Stimulated activated CD4-positive, alpha-beta T cell treated with anti-CD3 and anti-CD28 coated beads, Interleukin-2, amount 100 ng/mL, for 24 hours (primary cell): ENCODE measurements at regions not wholly inside any gene's neighbourhood (a gene's known extent, or its start where the extent isn't known, plus 50 kb on each side); places are given as distances from the start of the nearest gene placed in this dataset.
A peak's percentile ranks its signal among the peaks of the same experiment; 100 is the strongest.
"Not testable (repeated sequence)": the region's sequence is repeated elsewhere in the genome, so short reads cannot be mapped to it uniquely, and the experiment has no call there.

Source experiments
- DNase-seq, 2 donors: peaks; one replicate each; pipeline ENCODE4 v3.0.0-alpha.2; 2020

GRCh38 chr20:11675920-11676629 lies 241.6 kb upstream of the BTBD3 start:
- DNase-seq, result no peak

GRCh38 chr20:11676630-11677287 lies 240.9 kb upstream of the BTBD3 start:
- DNase-seq, result peak in 1 of 2 donors; percentile 34

GRCh38 chr20:11677428-11677827 lies 240.3 kb upstream of the BTBD3 start:
- DNase-seq, result no peak

- no peak for DNase-seq
These were observed 239.9 kb upstream of the BTBD3 start for GRCh38 chr20:11677836-11678235.

- no peak for DNase-seq
These were observed 235.4 kb upstream of the BTBD3 start for GRCh38 chr20:11682285-11682684.

GRCh38 chr20:11686195-11686594 lies 231.5 kb upstream of the BTBD3 start:
- no peak for DNase-seq

- DNase-seq, result no peak
These were observed 230.7 kb upstream of the BTBD3 start for GRCh38 chr20:11686820-11687543.

GRCh38 chr20:11687546-11688292 lies 230.0 kb upstream of the BTBD3 start:
- no peak for DNase-seq

- no peak for DNase-seq
These were observed 228.4 kb upstream of the BTBD3 start for GRCh38 chr20:11689262-11689661.

GRCh38 chr20:11691766-11692165 lies 225.9 kb upstream of the BTBD3 start:
- DNase-seq, result no peak

- DNase-seq, result no peak
These were observed 225.1 kb upstream of the BTBD3 start for GRCh38 chr20:11692567-11692966.

- no peak for DNase-seq
These were observed 223.2 kb upstream of the BTBD3 start for GRCh38 chr20:11694467-11694866.

- no peak for DNase-seq
These were observed 220.6 kb upstream of the BTBD3 start for GRCh38 chr20:11697055-11697454.

GRCh38 chr20:11697646-11698045 lies 220.0 kb upstream of the BTBD3 start:
- no peak for DNase-seq

- no peak for DNase-seq
These were observed 219.6 kb upstream of the BTBD3 start for GRCh38 chr20:11698124-11698523.

- DNase-seq, result no peak
These were observed 216.9 kb upstream of the BTBD3 start for GRCh38 chr20:11700831-11701230.

GRCh38 chr20:11702721-11703518 lies 214.8 kb upstream of the BTBD3 start:
- no peak for DNase-seq

- DNase-seq, result no peak
These were observed 212.2 kb upstream of the BTBD3 start for GRCh38 chr20:11705512-11705911.

- not testable (repeated sequence) for DNase-seq
These were observed 209.5 kb upstream of the BTBD3 start for GRCh38 chr20:11708223-11708622.

GRCh38 chr20:11711214-11711613 lies 206.5 kb upstream of the BTBD3 start:
- no peak for DNase-seq

GRCh38 chr20:11712639-11713160 lies 205.0 kb upstream of the BTBD3 start:
- DNase-seq, result no peak

GRCh38 chr20:11714886-11715285 lies 202.8 kb upstream of the BTBD3 start:
- DNase-seq, result no peak
